HG02981 (cell line): ENCODE measurements at regions not wholly inside any gene's neighbourhood (a gene's known extent, or its start where the extent isn't known, plus 50 kb on each side); places are given as distances from the start of the nearest gene placed in this dataset.
"Not testable (repeated sequence)": the region's sequence is repeated elsewhere in the genome, so short reads cannot be mapped to it uniquely, and the experiment has no call there.

ENCODE experiments used
- ATAC-seq: cut with Tn5 transposase; IDR thresholded peaks from one replicate; pipeline ENCODE4 v1.9.1; 2021; ENCODE audit warnings: mild to moderate bottlenecking, moderate library complexity; ENCODE audit not compliant: unreplicated experiment

DNA sequence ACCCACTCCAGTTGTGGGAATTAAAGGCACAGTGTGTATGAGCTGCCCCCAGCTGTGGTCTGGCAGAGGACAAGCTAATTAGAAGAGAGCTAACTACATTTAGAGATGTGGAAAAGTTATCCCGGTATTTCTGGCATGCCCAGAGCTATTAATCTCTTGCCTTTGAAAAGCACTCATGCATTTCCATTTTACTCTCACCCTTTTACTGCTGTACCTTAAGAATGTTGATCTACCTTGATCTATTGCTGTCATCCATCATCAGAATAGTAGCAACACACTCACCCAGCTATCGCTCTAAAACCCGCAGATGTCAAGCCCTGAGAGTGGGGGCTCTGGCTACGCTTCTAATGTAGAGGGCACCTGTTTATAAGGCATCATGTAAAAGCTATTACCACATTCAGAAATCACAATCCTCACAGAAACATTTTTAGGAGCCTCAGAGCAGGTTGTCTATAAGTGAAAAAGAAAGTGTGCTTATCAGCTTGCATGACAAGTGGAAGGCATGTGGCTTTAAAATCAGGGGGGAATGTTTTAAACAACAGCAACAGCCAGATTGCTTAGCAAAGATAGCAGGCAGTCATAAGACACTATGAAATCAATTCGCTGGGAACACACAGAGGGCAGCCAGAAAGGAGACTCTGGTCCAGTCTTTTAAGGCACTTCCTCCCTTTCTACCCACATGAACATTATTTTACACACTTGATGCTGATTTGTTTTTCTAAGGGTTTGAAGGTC, 224.2 kb upstream of the IRS2 start:
- ATAC-seq: no peak

DNA sequence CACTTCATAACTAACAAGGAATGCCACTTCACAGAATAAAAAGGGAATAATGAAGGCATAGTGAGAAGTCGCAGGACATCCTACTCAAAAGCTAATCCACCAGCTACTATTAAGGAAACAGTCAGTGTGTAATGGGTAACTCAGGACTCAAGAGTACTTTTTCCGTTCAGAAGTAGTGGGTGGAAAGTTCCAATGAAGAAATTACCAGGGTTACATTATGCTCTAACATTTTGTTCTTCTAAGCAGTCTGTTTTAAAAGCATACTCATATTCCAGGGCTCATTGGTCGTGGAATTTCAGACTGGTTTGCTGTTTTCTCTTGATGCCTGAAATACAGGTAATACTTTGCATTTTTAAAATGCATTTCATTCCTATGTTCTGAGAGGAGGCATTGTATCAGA, 222.4 kb upstream of the IRS2 start:
- ATAC-seq: no peak

DNA sequence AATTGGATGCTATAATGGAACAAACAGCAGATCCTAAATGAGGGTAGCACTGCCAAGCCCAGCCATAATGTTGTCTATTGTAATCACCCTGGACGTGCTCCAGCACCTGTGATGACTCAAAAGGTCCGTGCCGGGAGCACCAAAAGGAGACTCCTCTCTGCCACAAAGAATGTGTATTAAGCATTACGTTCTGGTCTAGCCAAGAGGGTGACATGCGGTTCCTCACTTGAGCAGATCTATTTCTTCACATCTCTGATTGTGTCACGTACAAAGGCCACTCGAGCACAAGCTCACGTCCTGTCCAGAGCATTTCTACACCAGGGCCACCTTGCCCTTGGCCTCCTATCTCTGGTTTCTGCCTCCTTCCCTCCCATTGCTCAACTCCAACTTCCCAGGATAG, 219.9 kb upstream of the IRS2 start:
- ATAC-seq: no peak

DNA sequence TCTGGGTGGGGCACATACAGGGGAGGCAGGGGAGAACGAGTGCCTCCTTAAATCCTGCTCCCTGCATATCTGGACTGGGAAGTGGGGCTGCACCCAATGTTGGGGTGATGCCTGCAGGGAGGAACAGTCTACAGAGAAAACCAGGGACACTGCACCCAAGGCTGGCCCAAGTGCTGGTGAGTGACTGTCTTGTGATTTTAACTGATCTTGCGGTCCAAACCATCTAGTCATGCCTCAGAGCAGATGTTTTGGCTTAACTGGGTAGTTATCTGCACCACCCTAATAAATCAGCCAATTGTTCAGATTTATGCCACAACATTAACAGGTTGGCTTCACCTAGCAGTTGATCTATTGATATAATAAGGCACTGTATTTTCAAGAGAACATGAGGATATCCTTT, 219.2 kb upstream of the IRS2 start:
- no peak for ATAC-seq

DNA sequence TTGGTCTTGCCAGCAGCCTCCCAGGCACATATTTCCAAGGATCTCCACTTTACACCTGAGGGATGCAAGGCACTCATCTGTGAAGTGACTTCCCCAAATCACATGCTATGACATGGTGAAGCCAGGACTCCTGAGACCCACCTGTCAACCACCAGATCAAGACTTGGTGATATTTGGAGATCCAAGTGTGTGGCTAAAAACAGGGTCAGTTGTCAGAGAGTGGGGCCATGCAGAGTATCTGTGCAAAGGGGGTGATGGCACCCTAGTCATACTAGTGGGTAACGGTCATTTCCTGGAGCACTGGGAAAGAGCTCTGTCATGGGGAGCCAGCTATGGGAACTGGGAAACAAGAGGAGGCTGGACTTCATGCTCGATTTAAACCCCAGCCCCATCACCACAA, 218.4 kb upstream of the IRS2 start:
- ATAC-seq: no peak

DNA sequence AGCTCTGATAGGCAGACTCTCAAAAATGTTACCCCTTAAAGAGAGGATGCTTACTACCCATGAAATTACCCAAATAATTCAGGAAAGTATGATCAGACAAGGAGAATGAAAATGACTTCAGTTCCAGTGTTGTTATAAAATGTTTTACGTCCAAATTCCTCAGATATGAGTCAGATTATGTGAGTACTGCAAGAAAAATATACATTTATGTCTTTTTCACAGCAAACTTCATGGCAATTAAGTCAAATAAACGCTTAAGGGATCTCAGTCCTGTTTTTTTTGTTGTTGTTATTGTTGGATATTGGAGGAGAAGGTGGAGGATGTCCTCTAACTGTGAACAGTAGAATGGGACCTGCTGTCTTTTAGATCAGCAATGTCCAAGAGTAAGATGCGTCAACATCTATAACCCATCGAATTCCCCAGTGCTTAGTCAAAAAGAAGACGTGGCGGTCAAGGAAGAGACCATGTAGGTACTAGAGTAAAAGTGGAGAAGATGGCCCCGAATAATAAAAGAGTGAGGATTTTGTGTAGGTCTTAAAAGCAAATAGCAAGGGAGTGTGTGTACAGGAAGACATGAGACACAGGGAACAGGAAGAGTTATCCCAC, 215.4 kb upstream of the IRS2 start:
- ATAC-seq: no peak

DNA sequence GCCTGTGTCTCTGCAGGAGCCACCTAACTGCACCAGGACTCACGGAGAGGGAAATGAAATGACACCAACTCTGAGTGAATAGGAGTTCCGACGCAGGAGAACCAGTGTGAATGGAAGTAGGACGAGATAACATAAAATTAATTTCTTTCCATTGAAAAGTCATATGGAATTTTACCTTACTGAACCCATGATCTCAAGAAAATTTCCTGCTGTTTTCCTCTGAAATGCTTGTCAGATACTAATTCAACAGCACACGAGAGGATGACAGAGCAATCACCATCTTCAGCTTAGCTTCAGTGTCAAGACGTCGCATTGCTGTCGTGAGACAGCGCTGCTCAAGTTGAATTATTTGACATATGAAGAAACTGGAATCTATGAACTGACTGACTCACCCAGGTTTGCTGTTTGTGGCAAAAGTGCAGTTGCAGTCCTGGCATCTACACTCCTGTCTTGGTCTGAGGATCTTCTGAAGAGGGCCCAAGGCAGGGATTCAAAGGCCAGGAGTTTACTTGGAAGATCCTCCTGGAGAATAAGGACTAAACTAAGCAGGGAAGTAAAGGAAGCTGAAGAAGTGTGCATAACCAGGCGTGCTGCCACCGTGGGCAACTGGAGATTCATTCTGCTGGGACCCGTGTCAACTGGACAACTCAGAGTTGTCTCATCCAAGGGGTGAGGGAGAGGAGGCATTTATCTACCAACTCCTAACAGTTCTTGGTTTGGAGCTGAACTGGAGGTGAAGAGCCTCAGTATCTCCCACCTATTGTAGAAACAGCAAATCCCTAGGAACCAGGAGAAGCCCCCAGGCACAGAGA, 214.4 kb upstream of the IRS2 start:
- ATAC-seq: no peak

DNA sequence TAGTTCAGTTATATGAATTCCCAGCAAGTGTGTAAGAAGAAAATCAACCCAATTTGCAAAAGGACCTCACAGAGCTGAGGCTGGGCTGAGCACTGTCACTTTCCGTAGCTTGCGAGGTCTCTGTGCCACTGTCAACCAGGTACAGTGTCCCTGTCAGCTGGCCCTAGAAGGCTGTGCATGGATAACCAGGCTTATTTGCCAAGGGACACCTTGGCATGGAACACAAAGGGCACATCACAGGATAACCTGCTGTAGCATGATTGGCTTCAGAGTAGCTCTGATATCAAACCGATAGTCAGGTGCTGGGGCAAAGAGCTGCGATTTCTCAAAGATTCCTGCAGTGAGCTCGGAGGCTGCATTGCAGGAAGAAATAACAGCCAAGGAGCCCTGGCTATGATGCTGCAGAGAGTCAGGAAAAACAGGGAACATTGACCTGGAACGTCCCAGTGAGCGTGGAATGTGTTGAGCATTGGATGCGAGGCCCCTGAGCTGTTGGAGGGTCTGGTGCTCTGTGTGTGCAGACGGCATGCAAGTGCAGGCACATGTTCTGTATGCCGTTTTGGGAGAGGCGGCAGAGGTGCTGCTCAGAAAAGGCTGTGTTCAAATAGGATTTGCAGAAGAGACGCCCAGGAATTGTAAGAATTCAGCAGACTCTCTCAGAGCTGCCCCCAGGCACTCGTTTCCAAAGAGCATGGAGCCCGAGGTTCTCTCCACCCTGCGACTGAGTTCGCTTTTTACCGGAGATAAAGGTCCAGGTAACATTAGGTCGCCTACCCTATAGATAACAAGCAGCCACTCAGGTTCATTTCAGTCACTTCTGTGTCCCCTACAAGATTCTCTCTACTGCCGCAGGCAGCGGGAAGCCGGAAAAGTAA, 213.5 kb upstream of the IRS2 start:
- no peak for ATAC-seq

DNA sequence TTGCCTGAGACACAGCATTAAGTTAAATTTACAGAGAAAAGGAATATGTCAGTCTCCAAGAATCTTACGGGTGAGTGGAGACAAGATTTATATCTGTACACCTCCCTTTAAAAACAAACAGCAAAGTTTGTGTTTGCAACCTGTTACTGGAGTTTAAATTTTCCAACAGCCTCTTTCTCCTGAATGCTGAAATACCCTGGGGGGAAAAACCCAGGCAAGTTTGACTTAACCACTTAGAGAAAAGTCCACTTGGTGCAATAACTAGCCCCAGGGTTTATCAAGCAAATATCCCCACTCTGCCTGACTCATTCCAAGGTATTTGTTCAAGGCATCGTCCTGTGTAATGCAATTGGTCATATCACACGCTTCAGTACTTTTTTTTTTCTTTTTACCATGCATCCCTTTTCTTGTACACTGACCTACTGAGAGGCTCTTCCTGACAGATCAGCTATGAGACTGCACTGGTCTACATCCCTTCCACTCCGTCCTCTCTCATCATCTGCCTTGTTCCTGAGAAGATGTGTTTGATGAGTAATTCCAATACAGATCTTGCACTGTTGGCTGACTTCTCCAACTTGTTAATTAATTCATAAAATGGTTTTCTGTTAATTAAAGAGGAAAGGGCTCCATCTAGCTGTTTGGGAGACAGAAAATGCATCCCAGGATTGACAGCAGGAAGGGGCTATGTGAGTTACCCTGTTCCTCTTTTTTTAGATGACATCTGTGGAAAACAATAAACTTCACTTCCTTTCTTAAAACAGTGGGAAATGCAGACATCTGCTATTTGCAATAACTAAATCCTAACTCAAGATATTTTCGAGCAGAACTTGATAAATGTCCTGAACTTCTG, 212.5 kb upstream of the IRS2 start:
- ATAC-seq: no peak

DNA sequence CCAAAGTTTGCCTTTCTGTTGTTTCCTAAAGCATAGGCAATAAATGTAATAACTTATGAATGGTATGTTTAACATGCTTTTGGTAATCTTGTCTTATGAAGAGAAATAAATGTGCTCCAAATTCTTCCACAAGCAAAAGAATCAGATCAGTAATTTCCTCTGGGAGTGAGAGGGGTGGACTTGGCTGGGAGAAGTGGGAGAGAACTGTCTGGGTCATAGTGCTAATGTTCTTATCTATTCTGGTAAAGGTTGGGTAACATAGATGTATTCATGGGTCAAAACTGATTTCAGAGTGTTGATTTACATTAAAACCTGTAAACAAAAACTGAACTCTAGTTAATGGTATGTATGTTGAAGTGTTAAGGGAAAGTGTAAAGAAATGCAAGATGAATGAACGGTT, 211.7 kb upstream of the IRS2 start:
- no peak for ATAC-seq

DNA sequence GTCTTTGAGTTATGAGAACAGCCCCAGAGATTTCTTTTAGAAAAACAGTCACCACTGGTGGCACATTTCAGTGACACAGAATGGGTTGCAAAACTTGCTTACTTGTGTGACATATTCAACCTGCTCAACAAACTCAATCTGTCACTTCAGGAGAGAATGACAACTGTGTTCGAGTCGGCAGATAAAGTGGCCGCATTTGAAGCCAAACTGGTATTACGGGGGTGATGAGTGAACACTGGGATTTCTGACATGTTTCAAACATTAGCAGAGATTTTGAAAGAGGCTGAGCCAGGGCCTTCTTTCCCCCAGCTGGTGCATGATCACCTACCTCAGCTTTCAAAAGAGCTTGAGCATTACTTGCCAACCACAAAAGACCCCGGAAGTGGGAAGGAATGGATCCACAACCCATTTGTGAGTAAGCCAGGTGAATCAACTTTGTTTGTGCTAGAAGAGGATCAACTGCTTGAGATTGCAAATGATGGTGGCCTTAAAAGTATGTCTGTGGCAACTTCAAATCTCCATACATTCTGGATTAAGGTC, 210.7 kb upstream of the IRS2 start:
- ATAC-seq: not testable (repeated sequence)

DNA sequence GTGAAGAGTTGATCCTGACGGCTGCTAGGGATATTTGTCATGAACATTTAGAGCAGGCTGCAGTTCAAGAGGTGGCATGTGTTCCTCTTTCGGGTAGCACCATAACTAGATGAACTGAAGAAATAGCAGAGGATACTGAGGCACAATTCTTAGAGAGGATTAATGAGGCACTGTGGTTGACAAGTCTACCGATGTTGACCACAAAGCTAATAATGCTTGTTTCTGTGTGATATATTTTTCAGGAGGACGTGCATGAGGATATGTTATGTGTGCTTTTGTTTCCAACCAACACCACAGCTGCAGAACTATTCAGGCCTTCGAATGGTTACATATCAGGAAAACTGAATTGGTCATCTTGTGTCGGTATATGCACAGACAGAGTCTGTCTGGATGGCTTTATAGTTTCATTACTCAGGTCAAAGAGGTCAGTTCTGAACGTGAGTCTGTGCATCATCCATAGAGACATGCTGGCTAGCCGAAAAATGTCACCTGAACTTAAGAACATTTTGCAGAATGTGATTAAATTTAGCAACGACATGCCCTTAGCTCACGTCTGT, 210.1 kb upstream of the IRS2 start:
- no peak for ATAC-seq

DNA sequence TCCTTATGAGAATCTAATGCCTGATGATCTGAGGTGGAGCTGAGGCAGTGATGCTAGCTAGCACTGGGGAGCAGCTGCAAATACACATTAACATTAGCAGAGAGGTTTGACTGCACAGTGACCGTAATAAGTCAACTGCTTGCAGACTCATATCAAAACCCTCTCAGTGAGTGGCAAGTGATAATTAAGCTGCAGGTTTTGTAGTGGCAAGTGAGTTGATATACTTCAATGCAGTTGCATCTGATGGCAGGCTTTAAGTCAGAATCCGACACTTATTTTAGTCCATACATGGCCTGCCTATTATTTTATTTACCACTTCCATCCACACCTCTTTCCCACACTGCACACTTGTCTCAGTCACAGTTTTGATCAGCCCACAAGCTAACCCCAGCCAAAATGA, 209.2 kb upstream of the IRS2 start:
- no peak for ATAC-seq

DNA sequence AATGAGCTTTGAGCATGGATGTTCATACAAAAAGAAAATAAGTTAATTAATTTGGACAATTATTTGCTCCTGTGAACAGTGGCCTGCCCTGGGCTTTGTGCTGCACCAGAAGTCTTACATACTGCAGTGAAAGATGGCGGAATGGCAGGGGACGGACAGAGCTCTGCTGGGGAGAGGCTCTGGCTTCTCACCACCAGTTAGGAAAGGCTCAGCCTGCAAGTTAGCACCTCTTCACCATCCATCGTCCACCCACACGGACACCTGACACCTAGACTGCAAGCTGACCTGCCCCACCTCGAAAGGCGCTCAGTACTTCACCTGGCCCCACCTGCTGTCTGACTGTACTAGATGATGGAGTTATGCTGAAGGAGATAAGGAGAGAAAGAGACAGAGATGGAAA, 203.9 kb upstream of the IRS2 start:
- no peak for ATAC-seq

DNA sequence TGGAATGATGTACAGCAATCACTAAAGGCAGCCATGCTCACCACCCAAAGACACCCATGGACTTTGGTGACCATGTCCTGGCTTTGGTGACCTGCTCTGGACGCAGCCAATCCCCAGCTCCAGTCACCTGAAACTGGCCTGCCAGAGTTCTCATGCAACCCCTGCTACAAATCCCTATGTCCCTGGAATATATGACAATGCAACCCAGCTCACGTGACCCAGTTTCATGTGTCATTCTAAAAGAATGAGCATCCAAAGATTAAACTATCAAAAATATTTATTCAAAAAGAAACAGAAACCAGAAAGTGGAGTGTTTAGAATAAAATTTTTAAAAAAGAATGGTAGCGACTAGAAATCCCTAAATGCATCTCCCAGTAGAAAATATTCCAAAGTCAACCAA, 203.3 kb upstream of the IRS2 start:
- ATAC-seq: no peak

DNA sequence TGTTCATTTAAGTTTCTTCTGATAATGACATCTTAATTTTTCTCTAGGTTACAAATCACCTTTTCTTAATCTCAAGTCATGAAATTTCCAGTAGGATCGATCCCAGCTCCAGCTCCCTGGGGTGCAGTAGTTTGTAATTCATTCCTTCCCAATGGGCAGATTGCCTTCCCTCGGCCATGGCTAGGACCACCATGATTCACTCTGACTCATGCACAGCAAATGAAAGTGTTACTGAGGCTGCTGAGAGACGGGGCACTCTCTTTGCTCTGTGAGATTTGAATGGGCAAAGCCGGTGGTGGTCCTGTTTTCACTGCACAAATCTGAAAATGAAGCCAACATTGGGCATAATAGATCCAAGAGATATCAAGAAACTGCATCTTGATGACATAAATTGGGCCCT, 202.8 kb upstream of the IRS2 start:
- no peak for ATAC-seq

DNA sequence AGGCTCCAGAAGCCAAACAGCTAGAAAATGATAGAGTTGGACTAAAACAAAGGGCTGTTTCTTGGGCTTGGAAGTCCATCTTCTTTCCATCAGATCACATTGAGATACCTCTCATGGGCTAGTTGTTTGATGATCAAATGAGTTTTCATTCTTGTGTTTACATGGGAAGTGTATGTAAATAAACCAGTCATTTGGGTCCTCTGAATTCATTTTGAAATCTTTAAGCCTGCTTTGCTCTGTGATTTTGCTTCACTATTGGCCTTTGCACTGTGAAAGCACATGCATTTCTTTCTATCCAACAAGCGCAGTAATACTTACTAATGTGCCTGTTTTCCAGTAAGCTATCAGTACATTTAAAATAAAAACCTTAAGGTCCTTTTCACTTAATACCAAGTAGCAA, 200.5 kb upstream of the IRS2 start:
- ATAC-seq: no peak

DNA sequence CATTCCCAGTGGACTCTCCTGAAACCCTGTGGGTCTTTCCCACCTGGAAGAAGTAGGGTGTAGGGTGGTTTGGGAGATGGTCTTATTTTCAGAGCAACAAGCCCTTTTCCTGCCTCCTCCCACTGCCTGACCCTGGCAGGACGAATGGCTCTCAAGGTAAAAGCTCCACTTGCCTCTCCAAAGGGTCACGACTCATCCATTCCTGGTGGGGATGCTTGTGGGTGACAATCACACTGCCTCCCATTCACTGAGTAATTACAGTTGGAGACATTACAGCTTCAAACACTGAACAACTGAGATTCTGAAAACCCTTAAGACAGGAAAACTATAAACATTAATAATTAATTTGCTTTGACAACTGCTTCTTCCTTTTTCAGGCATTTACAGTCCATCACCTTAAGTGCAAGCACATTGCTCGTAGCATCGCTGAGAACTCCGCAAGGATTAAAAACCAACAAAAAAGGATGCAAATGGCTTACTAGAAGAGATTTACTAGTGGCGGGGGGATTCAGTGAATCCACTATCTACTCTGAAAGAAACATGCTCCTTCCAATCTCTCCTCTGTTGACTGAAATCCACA, 199.6 kb upstream of the IRS2 start:
- ATAC-seq: no peak

DNA sequence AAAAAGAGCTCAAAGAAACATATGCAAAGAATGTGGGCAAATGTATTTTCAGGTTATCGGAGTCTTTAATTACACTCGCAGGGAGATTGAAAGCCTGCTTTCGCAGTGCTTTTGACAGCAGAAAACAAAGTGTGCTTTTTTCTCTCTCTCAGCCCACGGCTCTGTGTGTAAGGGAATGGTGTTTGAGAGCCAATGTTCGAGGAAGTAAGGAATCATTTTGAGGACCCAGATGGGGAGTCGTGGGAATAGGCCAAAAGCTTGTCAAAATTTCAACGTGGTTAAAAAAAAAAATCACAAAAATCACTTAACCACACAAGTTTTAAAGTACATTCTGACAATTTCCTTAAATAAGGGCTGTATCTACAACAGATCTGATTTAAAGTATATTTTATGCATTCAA, 197.1 kb upstream of the IRS2 start:
- ATAC-seq: no peak
